PC-9 (cell line): ENCODE measurements at regions not wholly inside any gene's neighbourhood (a gene's known extent, or its start where the extent isn't known, plus 50 kb on each side); places are given as distances from the start of the nearest gene placed in this dataset.

Source experiments
- CTCF ChIP-seq: fragments of 200-600 bp; sonication (generic); conservative IDR thresholded peaks from 2 replicates; pipeline ENCODE4 v1.6.1; 2017; ENCODE audit warnings: mixed run types, antibody characterized with exemption, mild to moderate bottlenecking, moderate library complexity
- EZH2 ChIP-seq: fragments of 200-600 bp; sonication (generic); IDR thresholded peaks from 2 replicates; pipeline ENCODE4 v1.8.0; 2017; ENCODE audit warnings: antibody characterized with exemption, low read depth

GRCh38 chr2:54372361-54372760 lies 83.8 kb upstream of the SPTBN1 start:
- TF ChIP-seq CTCF (no peak), EZH2 (no peak)
